ENCODE measurements at regions not wholly inside any gene's neighbourhood (a gene's known extent, or its start where the extent isn't known, plus 50 kb on each side); places are given as distances from the start of the nearest gene placed in this dataset.

DNA sequence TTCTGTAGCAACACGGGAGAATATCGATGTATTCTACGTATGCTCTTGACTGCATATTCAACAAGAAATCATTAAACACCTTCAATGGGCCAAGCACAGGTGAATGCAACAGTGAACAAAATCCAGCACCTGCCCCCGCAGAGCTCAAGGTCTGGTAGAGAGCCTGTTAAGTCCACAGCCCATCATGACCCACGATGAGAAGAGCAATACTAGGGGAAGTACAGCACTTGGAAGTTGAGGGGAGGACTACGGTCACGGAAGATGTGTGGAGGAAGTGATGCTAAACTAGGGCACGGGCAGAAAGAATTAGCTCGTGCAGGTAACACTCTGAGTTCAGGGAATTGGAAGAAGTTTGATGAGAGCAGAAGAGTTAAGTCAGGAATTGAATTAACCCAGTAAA lies 253.6 kb downstream of the HAPSTR1 start:
- TF ChIP-seq, protein P1, sequence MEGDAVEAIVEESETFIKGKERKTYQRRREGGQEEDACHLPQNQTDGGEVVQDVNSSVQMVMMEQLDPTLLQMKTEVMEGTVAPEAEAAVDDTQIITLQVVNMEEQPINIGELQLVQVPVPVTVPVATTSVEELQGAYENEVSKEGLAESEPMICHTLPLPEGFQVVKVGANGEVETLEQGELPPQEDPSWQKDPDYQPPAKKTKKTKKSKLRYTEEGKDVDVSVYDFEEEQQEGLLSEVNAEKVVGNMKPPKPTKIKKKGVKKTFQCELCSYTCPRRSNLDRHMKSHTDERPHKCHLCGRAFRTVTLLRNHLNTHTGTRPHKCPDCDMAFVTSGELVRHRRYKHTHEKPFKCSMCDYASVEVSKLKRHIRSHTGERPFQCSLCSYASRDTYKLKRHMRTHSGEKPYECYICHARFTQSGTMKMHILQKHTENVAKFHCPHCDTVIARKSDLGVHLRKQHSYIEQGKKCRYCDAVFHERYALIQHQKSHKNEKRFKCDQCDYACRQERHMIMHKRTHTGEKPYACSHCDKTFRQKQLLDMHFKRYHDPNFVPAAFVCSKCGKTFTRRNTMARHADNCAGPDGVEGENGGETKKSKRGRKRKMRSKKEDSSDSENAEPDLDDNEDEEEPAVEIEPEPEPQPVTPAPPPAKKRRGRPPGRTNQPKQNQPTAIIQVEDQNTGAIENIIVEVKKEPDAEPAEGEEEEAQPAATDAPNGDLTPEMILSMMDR (IDR thresholded peaks at IDR 0.05; ENCODE audit: insufficient read depth, low read length): no peak
- TF ChIP-seq POLR2AphosphoS5 (IDR thresholded peaks at IDR 0.05; ENCODE audit: low read depth): no peak
- TF ChIP-seq, protein P2, sequence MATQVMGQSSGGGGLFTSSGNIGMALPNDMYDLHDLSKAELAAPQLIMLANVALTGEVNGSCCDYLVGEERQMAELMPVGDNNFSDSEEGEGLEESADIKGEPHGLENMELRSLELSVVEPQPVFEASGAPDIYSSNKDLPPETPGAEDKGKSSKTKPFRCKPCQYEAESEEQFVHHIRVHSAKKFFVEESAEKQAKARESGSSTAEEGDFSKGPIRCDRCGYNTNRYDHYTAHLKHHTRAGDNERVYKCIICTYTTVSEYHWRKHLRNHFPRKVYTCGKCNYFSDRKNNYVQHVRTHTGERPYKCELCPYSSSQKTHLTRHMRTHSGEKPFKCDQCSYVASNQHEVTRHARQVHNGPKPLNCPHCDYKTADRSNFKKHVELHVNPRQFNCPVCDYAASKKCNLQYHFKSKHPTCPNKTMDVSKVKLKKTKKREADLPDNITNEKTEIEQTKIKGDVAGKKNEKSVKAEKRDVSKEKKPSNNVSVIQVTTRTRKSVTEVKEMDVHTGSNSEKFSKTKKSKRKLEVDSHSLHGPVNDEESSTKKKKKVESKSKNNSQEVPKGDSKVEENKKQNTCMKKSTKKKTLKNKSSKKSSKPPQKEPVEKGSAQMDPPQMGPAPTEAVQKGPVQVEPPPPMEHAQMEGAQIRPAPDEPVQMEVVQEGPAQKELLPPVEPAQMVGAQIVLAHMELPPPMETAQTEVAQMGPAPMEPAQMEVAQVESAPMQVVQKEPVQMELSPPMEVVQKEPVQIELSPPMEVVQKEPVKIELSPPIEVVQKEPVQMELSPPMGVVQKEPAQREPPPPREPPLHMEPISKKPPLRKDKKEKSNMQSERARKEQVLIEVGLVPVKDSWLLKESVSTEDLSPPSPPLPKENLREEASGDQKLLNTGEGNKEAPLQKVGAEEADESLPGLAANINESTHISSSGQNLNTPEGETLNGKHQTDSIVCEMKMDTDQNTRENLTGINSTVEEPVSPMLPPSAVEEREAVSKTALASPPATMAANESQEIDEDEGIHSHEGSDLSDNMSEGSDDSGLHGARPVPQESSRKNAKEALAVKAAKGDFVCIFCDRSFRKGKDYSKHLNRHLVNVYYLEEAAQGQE (IDR thresholded peaks at IDR 0.05; ENCODE audit: insufficient replicate concordance, low read depth): no peak
